ENCODE measurements at regions not wholly inside any gene's neighbourhood (a gene's known extent, or its start where the extent isn't known, plus 50 kb on each side); places are given as distances from the start of the nearest gene placed in this dataset.

DNA sequence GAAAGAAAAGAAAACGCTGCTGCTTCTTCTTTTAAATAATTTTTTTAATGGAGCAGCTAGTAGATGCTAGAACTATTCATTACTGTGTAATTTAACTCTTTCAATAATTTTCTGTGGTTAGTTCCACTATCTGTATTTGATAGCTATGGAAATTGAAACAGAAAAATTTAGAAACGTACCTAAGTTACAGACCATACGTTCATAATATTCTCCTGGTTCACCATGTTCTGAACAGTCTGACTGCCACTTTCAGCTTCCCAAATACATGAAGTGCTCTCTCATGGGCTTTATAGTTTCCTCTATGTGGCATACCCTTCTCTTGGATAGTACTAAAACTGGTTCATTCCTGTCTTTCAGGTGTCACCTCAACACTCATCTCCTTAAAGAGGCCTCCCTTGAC is 508.0 kb downstream of the MDFIC start:
- Histone ChIP-seq H3K4me1 (no peaks in the 10 kb centered on the region), H3K4me3 (no peak overlapping the region), H3K27ac (replicated peaks in 1 of 4) (no peak overlapping the region), H3K9me3 (no peaks in the 10 kb centered on the region), H3K36me3 (no peaks in the 10 kb centered on the region), H3K27me3 (no peaks in the 10 kb centered on the region)
- DNase-seq (ENCODE audit: extremely low spot score), result no peak
- 73% methylated on average over 3 of the region's 3 CpGs for WGBS
- intact Hi-C loops (cut with DNase I), result no loop called here
- TF ChIP-seq, protein P1, sequence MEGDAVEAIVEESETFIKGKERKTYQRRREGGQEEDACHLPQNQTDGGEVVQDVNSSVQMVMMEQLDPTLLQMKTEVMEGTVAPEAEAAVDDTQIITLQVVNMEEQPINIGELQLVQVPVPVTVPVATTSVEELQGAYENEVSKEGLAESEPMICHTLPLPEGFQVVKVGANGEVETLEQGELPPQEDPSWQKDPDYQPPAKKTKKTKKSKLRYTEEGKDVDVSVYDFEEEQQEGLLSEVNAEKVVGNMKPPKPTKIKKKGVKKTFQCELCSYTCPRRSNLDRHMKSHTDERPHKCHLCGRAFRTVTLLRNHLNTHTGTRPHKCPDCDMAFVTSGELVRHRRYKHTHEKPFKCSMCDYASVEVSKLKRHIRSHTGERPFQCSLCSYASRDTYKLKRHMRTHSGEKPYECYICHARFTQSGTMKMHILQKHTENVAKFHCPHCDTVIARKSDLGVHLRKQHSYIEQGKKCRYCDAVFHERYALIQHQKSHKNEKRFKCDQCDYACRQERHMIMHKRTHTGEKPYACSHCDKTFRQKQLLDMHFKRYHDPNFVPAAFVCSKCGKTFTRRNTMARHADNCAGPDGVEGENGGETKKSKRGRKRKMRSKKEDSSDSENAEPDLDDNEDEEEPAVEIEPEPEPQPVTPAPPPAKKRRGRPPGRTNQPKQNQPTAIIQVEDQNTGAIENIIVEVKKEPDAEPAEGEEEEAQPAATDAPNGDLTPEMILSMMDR (IDR thresholded peaks at IDR 0.05), result no peak
- TF ChIP-seq EP300 (IDR thresholded peaks at IDR 0.05), result no peak
- TF ChIP-seq POLR2AphosphoS5 (IDR thresholded peaks at IDR 0.05), result no peak
- TF ChIP-seq POLR2A (IDR thresholded peaks at IDR 0.05; ENCODE audit: low read depth), result no peak

GRCh38 chr7:115417662-115418061 is 495.8 kb downstream of the MDFIC start:
- Histone ChIP-seq H3K4me3 (no peak overlapping the region), H3K9me3 (no peaks in the 10 kb centered on the region), H3K27ac (replicated peaks in 1 of 4) (no peak overlapping the region), H3K27me3 (no peaks in the 10 kb centered on the region), H3K4me1 (no peaks in the 10 kb centered on the region), H3K36me3 (no peaks in the 10 kb centered on the region)
- TF ChIP-seq POLR2AphosphoS5 (IDR thresholded peaks at IDR 0.05) (no peak), EP300 (IDR thresholded peaks at IDR 0.05) (no peak), POLR2A (IDR thresholded peaks at IDR 0.05; ENCODE audit: low read depth) (no peak)
- TF ChIP-seq, protein P1 (IDR thresholded peaks at IDR 0.05), result no peak
- DNase-seq (ENCODE audit: extremely low spot score), result no peak
- intact Hi-C loops (cut with DNase I), result no loop called here
- WGBS, result 56% methylated on average over 4 of the region's 4 CpGs

DNA sequence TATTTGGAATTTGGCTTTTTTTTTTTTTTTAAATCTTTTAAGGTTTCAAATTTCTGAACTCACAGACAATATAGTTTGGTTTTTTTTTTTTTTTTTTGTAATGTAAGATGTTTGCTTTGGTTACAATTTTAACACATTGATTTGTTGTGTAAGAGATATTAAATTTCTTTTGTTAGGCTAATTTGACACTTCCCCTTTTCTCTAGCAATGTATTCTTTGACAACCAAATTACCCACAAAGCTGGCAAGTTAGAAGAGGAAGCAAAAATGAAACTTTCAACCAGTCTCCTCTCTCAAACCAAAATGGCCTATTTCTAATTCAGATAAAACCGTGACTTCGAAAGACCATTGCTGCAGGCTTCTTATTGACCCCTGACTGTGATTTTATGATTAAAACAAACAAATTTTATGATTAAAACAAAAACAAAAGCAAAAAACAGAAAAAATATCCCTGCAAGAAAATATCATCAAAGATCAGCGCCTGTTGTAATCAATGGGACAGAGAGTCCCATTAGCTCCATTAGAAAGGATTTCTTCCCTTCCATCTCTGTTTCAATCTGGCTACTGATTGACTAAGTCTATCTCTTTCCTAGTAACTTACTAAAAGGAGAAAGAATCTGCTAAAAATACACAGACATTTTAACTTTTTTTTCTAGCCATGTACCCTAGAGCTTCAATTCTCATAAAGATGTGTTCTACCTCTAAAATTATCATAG is 489.2 kb downstream of the MDFIC start:
- Histone ChIP-seq H3K4me3 (no peak overlapping the region), H3K27ac (replicated peaks in 1 of 4) (no peak overlapping the region), H3K4me1 (no peaks in the 10 kb centered on the region), H3K9me3 (no peaks in the 10 kb centered on the region), H3K27me3 (no peaks in the 10 kb centered on the region), H3K36me3 (no peaks in the 10 kb centered on the region)
- DNase-seq (ENCODE audit: extremely low spot score), result no peak
- intact Hi-C loops (cut with DNase I), result no loop called here
- 82% methylated on average over 3 of the region's 3 CpGs for WGBS
- TF ChIP-seq, protein P1 (IDR thresholded peaks at IDR 0.05), result no peak
- TF ChIP-seq POLR2AphosphoS5 (IDR thresholded peaks at IDR 0.05) (no peak), EP300 (IDR thresholded peaks at IDR 0.05) (no peak), POLR2A (IDR thresholded peaks at IDR 0.05; ENCODE audit: low read depth) (no peak)

DNA sequence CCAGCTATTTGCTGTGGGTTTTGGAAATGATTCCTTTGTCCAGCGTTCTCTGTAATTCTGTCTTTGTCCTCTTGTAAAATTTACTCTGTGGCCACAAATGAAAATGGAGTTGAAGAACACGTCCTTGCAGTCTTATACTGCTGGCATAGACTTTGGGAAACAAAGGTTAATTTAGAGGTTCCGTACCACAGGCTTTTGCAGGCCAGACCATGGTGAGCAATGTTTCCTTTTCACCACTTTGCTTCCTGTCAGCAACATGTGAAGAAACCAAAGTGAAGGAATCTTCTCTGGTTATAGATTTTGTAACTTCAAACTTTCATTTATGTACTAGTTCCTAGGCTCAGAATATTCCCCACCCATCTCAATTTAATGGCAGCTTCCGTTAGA is 488.5 kb downstream of the MDFIC start:
- Histone ChIP-seq H3K36me3 (no peaks in the 10 kb centered on the region), H3K9me3 (no peaks in the 10 kb centered on the region), H3K4me1 (no peaks in the 10 kb centered on the region), H3K4me3 (no peak overlapping the region), H3K27ac (replicated peaks in 1 of 4) (no peak overlapping the region), H3K27me3 (no peaks in the 10 kb centered on the region)
- intact Hi-C loops (cut with DNase I), result no loop called here
- DNase-seq (ENCODE audit: extremely low spot score), result no peak
- TF ChIP-seq POLR2AphosphoS5 (IDR thresholded peaks at IDR 0.05), result no peak
- no peak for TF ChIP-seq POLR2A (IDR thresholded peaks at IDR 0.05; ENCODE audit: low read depth)
- no peak for TF ChIP-seq EP300 (IDR thresholded peaks at IDR 0.05)
- TF ChIP-seq, protein P1 (IDR thresholded peaks at IDR 0.05), result no peak
- WGBS, result 69% methylated on average over 4 of the region's 4 CpGs
